Adrenal gland (tissue), 9 donors: ENCODE measurements at regions not wholly inside any gene's neighbourhood (a gene's known extent, or its start where the extent isn't known, plus 50 kb on each side); places are given as distances from the start of the nearest gene placed in this dataset.

ENCODE experiments used
- DNase-seq, 7 donors: peaks; one replicate each; pipeline ENCODE4 v3.0.0-alpha.2; 2019 to 2020
- H3K27ac ChIP-seq, 5 donors: fragments of 200-600 bp; sonication (generic) in 4 of 5; 1 replicate in 3 of 5; 2 replicates in 2 of 5; pipeline versions ENCODE4 v1.5.1 to v1.8.0; 2016 to 2020; ENCODE audit warnings: mild to moderate bottlenecking in 1 of 5
- H3K27me3 ChIP-seq: fragments of 200-600 bp; 2 replicates; pipeline ENCODE4 v1.8.0; 2021
- H3K36me3 ChIP-seq, 2 donors: fragments of 200-600 bp; replicated peaks in 1 of 2; 1 replicate in 1 of 2; 2 replicates in 1 of 2; pipeline versions ENCODE4 v1.5.1 to v1.8.0; 2018 to 2022
- H3K4me1 ChIP-seq, 2 donors: fragments of 200-600 bp; replicated peaks in 1 of 2; 1 replicate in 1 of 2; 2 replicates in 1 of 2; pipeline versions ENCODE4 v1.5.1 to v1.8.0; 2018 to 2021
- H3K4me3 ChIP-seq, 4 donors: fragments of 200-600 bp; sonication (generic) in 3 of 4; one replicate each; pipeline ENCODE4 v1.5.1; 2016 to 2018
- H3K9me3 ChIP-seq, 3 donors: fragments of 200-600 bp; sonication (generic) in 1 of 3; replicated peaks in 1 of 3; 1 replicate in 2 of 3; 2 replicates in 1 of 3; pipeline versions ENCODE4 v1.5.1 to v1.8.0; 2016 to 2021
- CTCF ChIP-seq, 6 experiments: fragments of 450-650 bp in 4 of 6; fragments of 200-600 bp in 2 of 6; sonication (generic) in 1 of 6; IDR thresholded peaks; 1 replicate in 5 of 6; 2 replicates in 1 of 6; pipeline versions ENCODE4 v1.5.1 to v1.8.0; 2016 to 2021; ENCODE audit warnings: antibody characterized with exemption in 6 of 6, mild to moderate bottlenecking in 2 of 6, moderate library complexity in 1 of 6
- POLR2A ChIP-seq, 2 donors: fragments of 450-650 bp; IDR thresholded peaks; one replicate each; pipeline ENCODE4 v1.6.1; 2017; ENCODE audit warnings: antibody characterized with exemption in 2 of 2, mild to moderate bottlenecking in 2 of 2, moderate library complexity in 1 of 2
- WGBS, 4 donors: extraction: QIAGEN DNeasy Blood & Tissue Kit in 2 of 4; methylation state at CpG; one replicate each; pipeline versions ENCODE4 v1.1.5 to v1.1.7; 2013 to 2017; 5-methylcytosine and 5-hydroxymethylcytosine counted together
- intact Hi-C, 2 donors: fragments of 100-400 bp; cut with DNase I; formaldehyde crosslinking; loops; one replicate each; pipeline versions ENCODE4 v1.14.1 to v1.15.0; 2022 to 2023
- donor health status: healthy with polysubstance abuse.
- donor health status: Bipolar disorder and iron deficiency.
- donor health status: DM: yes; HTN: yes; CAD: no.
- donor health status: DM: no; HTN: no; CAD: no.
- donor health status: DM: no; HTN: no; CAD: no.

GRCh38 chr10:57973451-57973850 is 294.2 kb downstream of the IPMK start:
- intact Hi-C loops, result no loop called here
- no peak for TF ChIP-seq POLR2A (IDR thresholded peaks at IDR 0.05)
- no peak for TF ChIP-seq CTCF (IDR thresholded peaks at IDR 0.05)
- Histone ChIP-seq H3K4me1 (no peaks in the 10 kb centered on the region), H3K27ac (no peak overlapping the region), H3K36me3 (no peaks in the 10 kb centered on the region), H3K9me3 (no peaks in the 10 kb centered on the region), H3K4me3 (no peak overlapping the region), H3K27me3 (no peaks in the 10 kb centered on the region)
- WGBS, 4 donors, result 44 to 69% (median 54%) methylated on average over 1 of the region's 1 CpG
- DNase-seq, result no peak

GRCh38 chr10:57972783-57973182 is 294.9 kb downstream of the IPMK start:
- 89 to 98% (median 97%) methylated on average over 2 of the region's 2 CpGs for WGBS, 4 donors
- no peak overlapping the region for H3K4me3 ChIP-seq
- no peak for DNase-seq
- no peaks in the 10 kb centered on the region for H3K4me1 ChIP-seq
- no peaks in the 10 kb centered on the region for H3K36me3 ChIP-seq
- no peak overlapping the region for H3K27ac ChIP-seq
- no peaks in the 10 kb centered on the region for H3K27me3 ChIP-seq
- intact Hi-C loops, result no loop called here
- H3K9me3 ChIP-seq, result no peaks in the 10 kb centered on the region
- TF ChIP-seq CTCF (IDR thresholded peaks at IDR 0.05) (no peak), POLR2A (IDR thresholded peaks at IDR 0.05) (no peak)

GRCh38 chr10:57968328-57969016 is 299.2 kb downstream of the IPMK start:
- DNase-seq, result no peak
- Histone ChIP-seq H3K4me3 (no peak overlapping the region), H3K27ac (no peak overlapping the region), H3K36me3 (no peaks in the 10 kb centered on the region), H3K27me3 (no peaks in the 10 kb centered on the region), H3K4me1 (no peaks in the 10 kb centered on the region), H3K9me3 (no peaks in the 10 kb centered on the region)
- WGBS, 4 donors, result 84 to 88% (median 84%) methylated on average over 11 of the region's 11 CpGs
- intact Hi-C loops, result no loop called here
- TF ChIP-seq CTCF (IDR thresholded peaks at IDR 0.05) (no peak), POLR2A (IDR thresholded peaks at IDR 0.05) (no peak)

- no peak for TF ChIP-seq POLR2A (IDR thresholded peaks at IDR 0.05)
- no peak for TF ChIP-seq CTCF (IDR thresholded peaks at IDR 0.05)
- Histone ChIP-seq H3K4me1 (peaks cover 6 to 9% of the 10 kb centered on the region in 2 donors), H3K4me3 (no peak overlapping the region), H3K27me3 (no peaks in the 10 kb centered on the region), H3K9me3 (no peaks in the 10 kb centered on the region), H3K36me3 (no peaks in the 10 kb centered on the region), H3K27ac (no peak overlapping the region)
- WGBS, 4 donors, result 43 to 62% (median 57%) methylated on average over 3 of the region's 3 CpGs
- DNase-seq, result peak; percentile 81 to 93 (median 89)
- intact Hi-C loops, result no loop called here
Observed at GRCh38 chr10:57964351-57964750, 303.3 kb downstream of the IPMK start.
